SK-N-SH (cell line): ENCODE measurements at regions not wholly inside any gene's neighbourhood (a gene's known extent, or its start where the extent isn't known, plus 50 kb on each side); places are given as distances from the start of the nearest gene placed in this dataset.

ENCODE experiments used
- CTCF ChIA-PET: fragments of 300-600, 350-600 bp; formaldehyde crosslinking; extraction: SDS; loops from one replicate; lab custom pipeline; 2021; lab: Yijun Ruan, JAX
- POLR2A ChIA-PET: fragments of 350-600 bp; sonication (Branson Sonifier 250); formaldehyde crosslinking; extraction: SDS; loops from one replicate; lab custom pipeline; 2020; ENCODE audit warnings: antibody characterized with exemption, inconsistent platforms; lab: Yijun Ruan, JAX
- DNase-seq: peaks from one replicate; pipeline ENCODE4 v3.0.0; 2012
- H2AFZ ChIP-seq: fragments of 200-600 bp; sonication (generic); 2 replicates; pipeline ENCODE4 v1.8.1; 2016; ENCODE audit warnings: antibody characterized with exemption, mild to moderate bottlenecking, low read depth
- H3F3A ChIP-seq: fragments of 200-600 bp; sonication (generic); replicated peaks from 2 replicates; pipeline ENCODE3; 2016; ENCODE audit warnings: antibody characterized with exemption, mild to moderate bottlenecking; ENCODE audit not compliant: insufficient read depth
- H3K27ac ChIP-seq, 2 experiments: fragments of 200-500 bp in 1 of 2; fragments of 200-600 bp in 1 of 2; sonication (Bioruptor generic) in 1 of 2; sonication (generic), shearing (Covaris generic) in 1 of 2; 2 replicates each; pipeline versions ENCODE4 v1.5.1 to v1.6.1; 2014 to 2016; ENCODE audit warnings: low read depth in 2 of 2, inconsistent platforms in 1 of 2, low read length in 1 of 2, mild to moderate bottlenecking in 1 of 2, mixed read lengths in 1 of 2
- H3K27me3 ChIP-seq: fragments of 200-600 bp; sonication (generic), shearing (Covaris generic); 2 replicates; pipeline ENCODE4 v1.6.1; 2016; ENCODE audit warnings: mixed run types; ENCODE audit not compliant: insufficient read depth
- H3K36me3 ChIP-seq, 2 experiments: fragments of 200-500 bp in 1 of 2; fragments of 200-600 bp in 1 of 2; sonication (Bioruptor generic) in 1 of 2; sonication (generic) in 1 of 2; replicated peaks in 1 of 2; 2 replicates each; pipeline versions ENCODE3 to v1.5.1; 2014 to 2016; ENCODE audit warnings: low read length in 1 of 2, mild to moderate bottlenecking in 1 of 2; ENCODE audit not compliant: insufficient read depth in 2 of 2, control insufficient read depth in 1 of 2
- H3K4me1 ChIP-seq, 2 experiments: fragments of 200-500 bp in 1 of 2; fragments of 200-600 bp in 1 of 2; sonication (Bioruptor generic) in 1 of 2; sonication (generic), shearing (Covaris generic) in 1 of 2; 2 replicates each; pipeline versions ENCODE4 v1.5.1 to v1.6.1; 2014 to 2016; ENCODE audit warnings: low read depth in 1 of 2, low read length in 1 of 2, mixed run types in 1 of 2; ENCODE audit not compliant: insufficient read depth in 2 of 2, control insufficient read depth in 1 of 2
- H3K4me2 ChIP-seq: fragments of 200-600 bp; sonication (generic), shearing (Covaris generic); 2 replicates; pipeline ENCODE4 v1.6.1; 2017; ENCODE audit warnings: mixed run types
- H3K4me3 ChIP-seq, 2 experiments: fragments of 200-500 bp in 1 of 2; fragments of 200-600 bp in 1 of 2; sonication (Bioruptor generic) in 1 of 2; sonication (generic), shearing (Covaris generic) in 1 of 2; 2 replicates each; pipeline versions ENCODE4 v1.5.1 to v1.8.1; 2014 to 2016; ENCODE audit warnings: low read depth in 2 of 2, inconsistent platforms in 1 of 2, low read length in 1 of 2, mild to moderate bottlenecking in 1 of 2, mixed read lengths in 1 of 2, moderate library complexity in 1 of 2
- H3K79me2 ChIP-seq: fragments of 200-600 bp; sonication (generic); 2 replicates; pipeline ENCODE4 v1.8.1; 2017; ENCODE audit warnings: mild to moderate bottlenecking; ENCODE audit not compliant: insufficient read depth
- H3K9ac ChIP-seq: fragments of 200-600 bp; sonication (generic); 2 replicates; pipeline ENCODE4 v1.6.1; 2017; ENCODE audit warnings: mixed run types
- H3K9me2 ChIP-seq: fragments of 200-600 bp; sonication (generic); 2 replicates; pipeline ENCODE4 v1.6.1; 2017; ENCODE audit warnings: mixed run types
- H3K9me3 ChIP-seq: fragments of 200-600 bp; sonication (generic); 2 replicates; pipeline ENCODE4 v1.6.1; 2017; ENCODE audit warnings: mixed run types, mild to moderate bottlenecking, moderate library complexity
- H4K20me1 ChIP-seq: fragments of 200-600 bp; sonication (generic); 2 replicates; pipeline ENCODE4 v1.6.1; 2017; ENCODE audit warnings: mild to moderate bottlenecking, mixed run types; ENCODE audit not compliant: insufficient read depth
- CHD2 ChIP-seq: fragments of 150-350 bp; IDR thresholded peaks from 2 replicates; pipeline ENCODE4 v1.6.1; 2018; ENCODE audit warnings: low read length; ENCODE audit not compliant: partially characterized antibody
- EP300 ChIP-seq, 2 experiments: IDR thresholded peaks; 2 replicates each; pipeline versions ENCODE4 v1.4.0 to v1.6.1; 2012; ENCODE audit warnings: borderline replicate concordance in 1 of 2, low read depth in 1 of 2, low read length in 1 of 2
- FOSL2 ChIP-seq: IDR thresholded peaks from 2 replicates; pipeline ENCODE4 v1.4.0; 2012; ENCODE audit warnings: low read depth, mild to moderate bottlenecking, moderate library complexity, borderline replicate concordance
- GABPA ChIP-seq: IDR thresholded peaks from 2 replicates; pipeline ENCODE4 v1.4.0; 2012; ENCODE audit warnings: low read depth, mild to moderate bottlenecking
- MXI1 ChIP-seq: IDR thresholded peaks from 2 replicates; pipeline ENCODE4 v1.6.1; 2012; ENCODE audit warnings: mild to moderate bottlenecking, low read depth, low read length, improper control_type of control experiment
- NRF1 ChIP-seq: IDR thresholded peaks from 2 replicates; pipeline ENCODE4 v1.6.1; 2012; ENCODE audit warnings: low read depth, mild to moderate bottlenecking, low read length
- RAD21 ChIP-seq: IDR thresholded peaks from 2 replicates; pipeline ENCODE4 v1.6.1; 2012; ENCODE audit warnings: mild to moderate bottlenecking, low read length
- RFX5 ChIP-seq: IDR thresholded peaks from 2 replicates; pipeline ENCODE4 v1.6.1; 2012; ENCODE audit warnings: mild to moderate bottlenecking, improper control_type of control experiment, low read length
- SIN3A ChIP-seq: IDR thresholded peaks from 2 replicates; pipeline ENCODE4 v1.6.1; 2012; ENCODE audit warnings: low read depth, mild to moderate bottlenecking, low read length, moderate library complexity, borderline replicate concordance
- TCF12 ChIP-seq: IDR thresholded peaks from 2 replicates; pipeline ENCODE4 v1.4.0; 2012
- TEAD4 ChIP-seq: IDR thresholded peaks from 2 replicates; pipeline ENCODE4 v1.4.0; 2012; ENCODE audit warnings: mild to moderate bottlenecking, borderline replicate concordance; ENCODE audit not compliant: insufficient read depth
- YY1 ChIP-seq: IDR thresholded peaks from 2 replicates; pipeline ENCODE4 v1.4.0; 2012; ENCODE audit warnings: low read depth, mild to moderate bottlenecking
- WGBS: methylation state at CpG from one replicate; pipeline ENCODE4 v1.1.6; 2017; ENCODE audit warnings: low lambda C conversion rate; 5-methylcytosine and 5-hydroxymethylcytosine counted together
- TF ChIP-seq, protein P1 (sequence below): IDR thresholded peaks from 2 replicates; pipeline ENCODE4; 2012
- TF ChIP-seq, protein P2 (sequence below): fragments of 150-350 bp; IDR thresholded peaks from 2 replicates; pipeline ENCODE4 v1.6.1; 2016; ENCODE audit warnings: mild to moderate bottlenecking, low read depth, low read length
- TF ChIP-seq, protein P3 (sequence below): fragments of 200-600 bp; sonication (generic); IDR thresholded peaks from 2 replicates; pipeline ENCODE4 v1.6.1; 2017; ENCODE audit warnings: antibody characterized with exemption, mild to moderate bottlenecking, moderate library complexity
- TF ChIP-seq, protein P4 (sequence below): IDR thresholded peaks from 2 replicates; pipeline ENCODE4 v1.4.0; 2012; ENCODE audit warnings: low read depth, borderline replicate concordance
- TF ChIP-seq, protein P5 (sequence below): fragments of 150-350 bp; IDR thresholded peaks from 2 replicates; pipeline ENCODE4 v1.6.1; 2017; ENCODE audit warnings: antibody characterized with exemption, low read length, low read depth, borderline replicate concordance
- TF ChIP-seq, protein P6 (sequence below): IDR thresholded peaks from 2 replicates; pipeline ENCODE4 v1.4.0; 2012; ENCODE audit warnings: low read depth, borderline replicate concordance

DNA sequence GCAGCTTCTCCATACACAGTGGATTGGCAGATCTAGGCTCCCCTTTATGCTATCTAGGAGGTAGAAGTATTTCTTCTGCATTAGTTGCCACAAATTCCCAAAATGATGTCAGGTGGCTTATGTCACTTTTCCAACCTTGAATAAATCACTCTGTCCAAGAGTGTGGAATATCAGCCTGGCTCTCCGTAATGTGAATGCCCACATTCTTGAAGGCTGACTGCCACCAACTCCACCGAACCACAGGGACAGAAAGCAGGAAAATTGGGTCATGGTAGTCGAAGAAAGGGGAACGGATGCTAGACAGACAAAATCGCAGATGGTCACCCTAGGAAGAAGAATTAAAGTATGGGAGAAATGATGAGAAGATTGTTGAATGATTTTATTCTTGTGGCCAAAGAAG lies 624.9 kb upstream of the CDH2 start:
- no peaks in the 10 kb centered on the region for H3K9me3 ChIP-seq
- no peak overlapping the region for H3K9ac ChIP-seq
- peaks cover 13% of the 10 kb centered on the region for H3F3A ChIP-seq
- peak overlapping the region; percentile 70; the same call in 1 of the 2 replicates for H2AFZ ChIP-seq
- H3K27ac ChIP-seq = peak overlapping the region; percentile 34 to 69; a peak in 3 of 4 replicates
- H3K79me2 ChIP-seq = no peaks in the 10 kb centered on the region
- no peak overlapping the region for H3K4me2 ChIP-seq
- no peaks in the 10 kb centered on the region for H4K20me1 ChIP-seq
- CTCF ChIA-PET = no interaction called here
- TF ChIP-seq SIN3A = no peak
- no peak for TF ChIP-seq NRF1
- no peak for TF ChIP-seq YY1
- TF ChIP-seq RFX5 = no peak
- TF ChIP-seq, protein P1, sequence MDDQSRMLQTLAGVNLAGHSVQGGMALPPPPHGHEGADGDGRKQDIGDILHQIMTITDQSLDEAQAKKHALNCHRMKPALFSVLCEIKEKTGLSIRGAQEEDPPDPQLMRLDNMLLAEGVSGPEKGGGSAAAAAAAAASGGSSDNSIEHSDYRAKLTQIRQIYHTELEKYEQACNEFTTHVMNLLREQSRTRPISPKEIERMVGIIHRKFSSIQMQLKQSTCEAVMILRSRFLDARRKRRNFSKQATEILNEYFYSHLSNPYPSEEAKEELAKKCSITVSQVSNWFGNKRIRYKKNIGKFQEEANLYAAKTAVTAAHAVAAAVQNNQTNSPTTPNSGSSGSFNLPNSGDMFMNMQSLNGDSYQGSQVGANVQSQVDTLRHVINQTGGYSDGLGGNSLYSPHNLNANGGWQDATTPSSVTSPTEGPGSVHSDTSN = no peak
- TF ChIP-seq, protein P2, sequence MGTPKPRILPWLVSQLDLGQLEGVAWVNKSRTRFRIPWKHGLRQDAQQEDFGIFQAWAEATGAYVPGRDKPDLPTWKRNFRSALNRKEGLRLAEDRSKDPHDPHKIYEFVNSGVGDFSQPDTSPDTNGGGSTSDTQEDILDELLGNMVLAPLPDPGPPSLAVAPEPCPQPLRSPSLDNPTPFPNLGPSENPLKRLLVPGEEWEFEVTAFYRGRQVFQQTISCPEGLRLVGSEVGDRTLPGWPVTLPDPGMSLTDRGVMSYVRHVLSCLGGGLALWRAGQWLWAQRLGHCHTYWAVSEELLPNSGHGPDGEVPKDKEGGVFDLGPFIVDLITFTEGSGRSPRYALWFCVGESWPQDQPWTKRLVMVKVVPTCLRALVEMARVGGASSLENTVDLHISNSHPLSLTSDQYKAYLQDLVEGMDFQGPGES = no peak
- TF ChIP-seq, protein P3, sequence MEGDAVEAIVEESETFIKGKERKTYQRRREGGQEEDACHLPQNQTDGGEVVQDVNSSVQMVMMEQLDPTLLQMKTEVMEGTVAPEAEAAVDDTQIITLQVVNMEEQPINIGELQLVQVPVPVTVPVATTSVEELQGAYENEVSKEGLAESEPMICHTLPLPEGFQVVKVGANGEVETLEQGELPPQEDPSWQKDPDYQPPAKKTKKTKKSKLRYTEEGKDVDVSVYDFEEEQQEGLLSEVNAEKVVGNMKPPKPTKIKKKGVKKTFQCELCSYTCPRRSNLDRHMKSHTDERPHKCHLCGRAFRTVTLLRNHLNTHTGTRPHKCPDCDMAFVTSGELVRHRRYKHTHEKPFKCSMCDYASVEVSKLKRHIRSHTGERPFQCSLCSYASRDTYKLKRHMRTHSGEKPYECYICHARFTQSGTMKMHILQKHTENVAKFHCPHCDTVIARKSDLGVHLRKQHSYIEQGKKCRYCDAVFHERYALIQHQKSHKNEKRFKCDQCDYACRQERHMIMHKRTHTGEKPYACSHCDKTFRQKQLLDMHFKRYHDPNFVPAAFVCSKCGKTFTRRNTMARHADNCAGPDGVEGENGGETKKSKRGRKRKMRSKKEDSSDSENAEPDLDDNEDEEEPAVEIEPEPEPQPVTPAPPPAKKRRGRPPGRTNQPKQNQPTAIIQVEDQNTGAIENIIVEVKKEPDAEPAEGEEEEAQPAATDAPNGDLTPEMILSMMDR = no peak
- TF ChIP-seq TCF12 = no peak
- no peak for TF ChIP-seq MXI1
- TF ChIP-seq TEAD4 = no peak
- H3K4me3 ChIP-seq = no peak overlapping the region
- no peaks in the 10 kb centered on the region for H3K9me2 ChIP-seq
- H3K4me1 ChIP-seq = peaks cover 3 to 18% of the 10 kb centered on the region in 2 experiments; a peak in 3 of 4 replicates
- POLR2A ChIA-PET = no interaction called here
- H3K27me3 ChIP-seq = no peaks in the 10 kb centered on the region
- no peaks in the 10 kb centered on the region for H3K36me3 ChIP-seq
- no peak for DNase-seq
- WGBS = 68% methylated on average over 5 of the region's 5 CpGs

DNA sequence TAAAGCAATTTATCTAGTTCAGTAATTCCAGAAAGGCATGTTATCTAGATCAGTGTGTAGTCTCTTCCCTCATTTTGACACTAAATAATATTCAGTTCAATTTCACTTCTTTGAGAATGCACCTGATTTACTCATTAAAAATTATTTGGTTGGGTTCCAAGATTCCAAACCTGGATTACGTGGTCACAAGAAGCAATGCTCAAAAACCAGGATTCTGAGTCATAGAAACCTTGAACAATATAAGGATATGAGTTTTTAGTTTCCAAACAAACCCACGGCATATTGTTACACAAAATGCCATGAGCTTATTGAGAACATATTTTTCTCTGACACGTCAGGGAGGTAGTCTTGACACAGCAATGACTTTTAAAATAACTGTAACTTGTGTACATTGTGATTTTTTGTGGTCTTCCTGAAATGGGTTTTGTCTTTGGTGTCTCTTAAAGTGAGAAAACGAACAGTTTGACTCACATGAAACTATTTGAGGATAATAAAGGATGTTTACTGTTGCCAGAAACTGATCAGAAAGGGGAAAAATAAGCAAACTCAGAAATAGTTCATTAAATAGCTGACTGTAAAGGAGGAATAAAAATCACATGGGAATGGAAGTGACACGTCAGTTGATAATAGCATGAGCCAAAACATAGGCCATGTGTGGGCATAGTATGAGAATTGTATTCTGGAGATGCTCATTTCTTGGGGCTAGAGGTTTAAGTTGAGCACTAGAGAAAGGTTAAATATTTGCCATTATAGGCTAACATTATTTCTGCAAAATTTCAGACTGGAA lies 617.7 kb upstream of the CDH2 start:
- Histone ChIP-seq H3K79me2 (no peaks in the 10 kb centered on the region), H3F3A (peaks cover 16% of the 10 kb centered on the region), H4K20me1 (no peaks in the 10 kb centered on the region), H3K36me3 (no peaks in the 10 kb centered on the region), H3K4me3 (no peak overlapping the region), H3K27me3 (no peaks in the 10 kb centered on the region), H3K27ac (peak overlapping the region; percentile 60 to 64), H3K9me2 (no peaks in the 10 kb centered on the region), H3K4me1 (peaks cover 7 to 33% of the 10 kb centered on the region in 2 experiments; a peak in 3 of 4 replicates), H3K4me2 (no peak overlapping the region), H2AFZ (no peak overlapping the region; the same call in 1 of the 2 replicates), H3K9ac (no peak overlapping the region), H3K9me3 (no peaks in the 10 kb centered on the region)
- DNase-seq = no peak
- WGBS = 35% methylated on average over 5 of the region's 5 CpGs
- ChIA-PET POLR2A (no interaction called here), CTCF (no interaction called here)
- peak; percentile 54; the same call in 1 of the 2 replicates for TF ChIP-seq FOSL2
- TF ChIP-seq, protein P4, sequence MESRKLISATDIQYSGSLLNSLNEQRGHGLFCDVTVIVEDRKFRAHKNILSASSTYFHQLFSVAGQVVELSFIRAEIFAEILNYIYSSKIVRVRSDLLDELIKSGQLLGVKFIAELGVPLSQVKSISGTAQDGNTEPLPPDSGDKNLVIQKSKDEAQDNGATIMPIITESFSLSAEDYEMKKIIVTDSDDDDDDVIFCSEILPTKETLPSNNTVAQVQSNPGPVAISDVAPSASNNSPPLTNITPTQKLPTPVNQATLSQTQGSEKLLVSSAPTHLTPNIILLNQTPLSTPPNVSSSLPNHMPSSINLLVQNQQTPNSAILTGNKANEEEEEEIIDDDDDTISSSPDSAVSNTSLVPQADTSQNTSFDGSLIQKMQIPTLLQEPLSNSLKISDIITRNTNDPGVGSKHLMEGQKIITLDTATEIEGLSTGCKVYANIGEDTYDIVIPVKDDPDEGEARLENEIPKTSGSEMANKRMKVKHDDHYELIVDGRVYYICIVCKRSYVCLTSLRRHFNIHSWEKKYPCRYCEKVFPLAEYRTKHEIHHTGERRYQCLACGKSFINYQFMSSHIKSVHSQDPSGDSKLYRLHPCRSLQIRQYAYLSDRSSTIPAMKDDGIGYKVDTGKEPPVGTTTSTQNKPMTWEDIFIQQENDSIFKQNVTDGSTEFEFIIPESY = no peak
- no peak for TF ChIP-seq GABPA
- no peak for TF ChIP-seq NRF1
- TF ChIP-seq, protein P5, sequence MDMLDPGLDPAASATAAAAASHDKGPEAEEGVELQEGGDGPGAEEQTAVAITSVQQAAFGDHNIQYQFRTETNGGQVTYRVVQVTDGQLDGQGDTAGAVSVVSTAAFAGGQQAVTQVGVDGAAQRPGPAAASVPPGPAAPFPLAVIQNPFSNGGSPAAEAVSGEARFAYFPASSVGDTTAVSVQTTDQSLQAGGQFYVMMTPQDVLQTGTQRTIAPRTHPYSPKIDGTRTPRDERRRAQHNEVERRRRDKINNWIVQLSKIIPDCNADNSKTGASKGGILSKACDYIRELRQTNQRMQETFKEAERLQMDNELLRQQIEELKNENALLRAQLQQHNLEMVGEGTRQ = no peak
- no peak for TF ChIP-seq SIN3A
- peak in 1 of 2 experiments; percentile 39; a peak in 2 of 4 replicates for TF ChIP-seq EP300 (IDR thresholded peaks at IDR 0.05; ENCODE audit: borderline replicate concordance in 1 of 2, low read depth in 1 of 2, low read length in 1 of 2)
- no peak for TF ChIP-seq TEAD4
- peak; percentile 70 for TF ChIP-seq TCF12
- no peak for TF ChIP-seq RAD21
- no peak for TF ChIP-seq CHD2
- TF ChIP-seq, protein P6, sequence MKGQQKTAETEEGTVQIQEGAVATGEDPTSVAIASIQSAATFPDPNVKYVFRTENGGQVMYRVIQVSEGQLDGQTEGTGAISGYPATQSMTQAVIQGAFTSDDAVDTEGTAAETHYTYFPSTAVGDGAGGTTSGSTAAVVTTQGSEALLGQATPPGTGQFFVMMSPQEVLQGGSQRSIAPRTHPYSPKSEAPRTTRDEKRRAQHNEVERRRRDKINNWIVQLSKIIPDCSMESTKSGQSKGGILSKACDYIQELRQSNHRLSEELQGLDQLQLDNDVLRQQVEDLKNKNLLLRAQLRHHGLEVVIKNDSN = no peak
- no peak for TF ChIP-seq YY1
